PC-3 (cell line): ENCODE measurements at regions not wholly inside any gene's neighbourhood (a gene's known extent, or its start where the extent isn't known, plus 50 kb on each side); places are given as distances from the start of the nearest gene placed in this dataset.

Experiments
- EZH2 ChIP-seq: fragments of 300-600 bp; sonication (generic); IDR thresholded peaks from one replicate; pipeline ENCODE4 v1.6.1; 2017; ENCODE audit warnings: antibody characterized with exemption, mild to moderate bottlenecking, low read length; ENCODE audit not compliant: unreplicated experiment
- EZH2phosphoT487 ChIP-seq: fragments of 300-600 bp; sonication (generic); IDR thresholded peaks from 2 replicates; pipeline ENCODE4 v1.6.1; 2018; ENCODE audit warnings: mild to moderate bottlenecking, antibody characterized with exemption, low read length, borderline replicate concordance
- TF ChIP-seq, protein P1 (sequence below): fragments of 300-600 bp; sonication (generic); conservative IDR thresholded peaks from 2 replicates; pipeline ENCODE4 v1.5.1; 2017; ENCODE audit warnings: antibody characterized with exemption, low read depth, mild to moderate bottlenecking, low read length

- TF ChIP-seq, protein P1, sequence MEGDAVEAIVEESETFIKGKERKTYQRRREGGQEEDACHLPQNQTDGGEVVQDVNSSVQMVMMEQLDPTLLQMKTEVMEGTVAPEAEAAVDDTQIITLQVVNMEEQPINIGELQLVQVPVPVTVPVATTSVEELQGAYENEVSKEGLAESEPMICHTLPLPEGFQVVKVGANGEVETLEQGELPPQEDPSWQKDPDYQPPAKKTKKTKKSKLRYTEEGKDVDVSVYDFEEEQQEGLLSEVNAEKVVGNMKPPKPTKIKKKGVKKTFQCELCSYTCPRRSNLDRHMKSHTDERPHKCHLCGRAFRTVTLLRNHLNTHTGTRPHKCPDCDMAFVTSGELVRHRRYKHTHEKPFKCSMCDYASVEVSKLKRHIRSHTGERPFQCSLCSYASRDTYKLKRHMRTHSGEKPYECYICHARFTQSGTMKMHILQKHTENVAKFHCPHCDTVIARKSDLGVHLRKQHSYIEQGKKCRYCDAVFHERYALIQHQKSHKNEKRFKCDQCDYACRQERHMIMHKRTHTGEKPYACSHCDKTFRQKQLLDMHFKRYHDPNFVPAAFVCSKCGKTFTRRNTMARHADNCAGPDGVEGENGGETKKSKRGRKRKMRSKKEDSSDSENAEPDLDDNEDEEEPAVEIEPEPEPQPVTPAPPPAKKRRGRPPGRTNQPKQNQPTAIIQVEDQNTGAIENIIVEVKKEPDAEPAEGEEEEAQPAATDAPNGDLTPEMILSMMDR = no peak
- TF ChIP-seq EZH2phosphoT487 = no peak
- no peak for TF ChIP-seq EZH2
Measured at GRCh38 chr6:152854086-152854795, 103.6 kb downstream of the VIP start.
